HepG2 (cell line): ENCODE measurements at regions not wholly inside any gene's neighbourhood (a gene's known extent, or its start where the extent isn't known, plus 50 kb on each side); places are given as distances from the start of the nearest gene placed in this dataset.

Experiments used
- ARID4A ChIP-seq: sonication (generic); formaldehyde crosslinking; IDR thresholded peaks from 2 replicates; pipeline ENCODE4 v1.5.0; 2020; ENCODE audit warnings: mild to moderate bottlenecking, missing genetic modification reagents, borderline replicate concordance
- CENPBD1 ChIP-seq: sonication (generic); formaldehyde crosslinking; IDR thresholded peaks from 2 replicates; pipeline ENCODE4 v1.8.0; 2022; ENCODE audit warnings: missing genetic modification reagents, low read depth, mild to moderate bottlenecking, borderline replicate concordance
- FOSL2 ChIP-seq: sonication (generic); formaldehyde crosslinking; IDR thresholded peaks from 2 replicates; pipeline ENCODE4 v1.4.0; 2020; ENCODE audit warnings: missing genetic modification reagents
- FOXK1 ChIP-seq: sonication (generic); formaldehyde crosslinking; IDR thresholded peaks from 2 replicates; pipeline ENCODE4 v1.4.0; 2020; ENCODE audit warnings: low read depth, missing genetic modification reagents, borderline replicate concordance
- HIVEP1 ChIP-seq: sonication (generic); formaldehyde crosslinking; IDR thresholded peaks from 2 replicates; pipeline ENCODE4 v1.4.0; 2020; ENCODE audit warnings: mild to moderate bottlenecking, missing genetic modification reagents
- HNRNPUL1 ChIP-seq: fragments of 200-400 bp; formaldehyde crosslinking; IDR thresholded peaks from 2 replicates; pipeline ENCODE4 v1.6.1; 2017; ENCODE audit warnings: low read depth, mild to moderate bottlenecking, low read length, moderate library complexity
- NCOR1 ChIP-seq: fragments of 200-600 bp; sonication (generic); IDR thresholded peaks from 2 replicates; pipeline ENCODE4 v1.7.0; 2017; ENCODE audit warnings: antibody characterized with exemption, low read length, borderline replicate concordance
- NFKBIZ ChIP-seq: IDR thresholded peaks from 2 replicates; pipeline ENCODE4 v1.6.1; 2018; ENCODE audit warnings: missing genetic modification reagents, missing compliant biosample characterization
- RXRA ChIP-seq: sonication (generic); formaldehyde crosslinking; IDR thresholded peaks from 2 replicates; pipeline ENCODE4 v1.5.1; 2020; ENCODE audit warnings: missing genetic modification reagents
- SAP130 ChIP-seq: IDR thresholded peaks from 2 replicates; pipeline ENCODE4 v1.6.1; 2016; ENCODE audit warnings: low read depth
- XRCC5 ChIP-seq: fragments of 200-400 bp; formaldehyde crosslinking; optimal IDR thresholded peaks from 2 replicates; pipeline ENCODE3; 2017; ENCODE audit warnings: mild to moderate bottlenecking, low read length
- ZBTB46 ChIP-seq: sonication (generic); formaldehyde crosslinking; IDR thresholded peaks from 2 replicates; pipeline ENCODE4 v1.4.0; 2020; ENCODE audit warnings: mild to moderate bottlenecking, missing genetic modification reagents, borderline replicate concordance
- ZFY ChIP-seq: sonication (generic); formaldehyde crosslinking; IDR thresholded peaks from 2 replicates; pipeline ENCODE4 v1.4.0; 2020; ENCODE audit warnings: missing genetic modification reagents
- ZKSCAN8 ChIP-seq: IDR thresholded peaks from 2 replicates; pipeline ENCODE4 v1.6.1; 2016; ENCODE audit warnings: borderline replicate concordance, missing genetic modification reagents, missing compliant biosample characterization
- ZNF569 ChIP-seq: sonication (generic); formaldehyde crosslinking; IDR thresholded peaks from 2 replicates; pipeline ENCODE4 v1.5.0; 2020; ENCODE audit warnings: mild to moderate bottlenecking, missing genetic modification reagents, moderate library complexity, borderline replicate concordance
- ZNF605 ChIP-seq: sonication (generic); formaldehyde crosslinking; IDR thresholded peaks from 2 replicates; pipeline ENCODE4 v1.8.0; 2022; ENCODE audit warnings: mild to moderate bottlenecking, missing genetic modification reagents
- ZNF749 ChIP-seq: sonication (generic); formaldehyde crosslinking; IDR thresholded peaks from 2 replicates; pipeline ENCODE4 v1.8.0; 2022; ENCODE audit warnings: mild to moderate bottlenecking, missing genetic modification reagents, moderate library complexity, borderline replicate concordance
- ZNF792 ChIP-seq: IDR thresholded peaks from 2 replicates; pipeline ENCODE4 v1.6.1; 2016
- ZSCAN20 ChIP-seq: sonication (generic); formaldehyde crosslinking; IDR thresholded peaks from 2 replicates; pipeline ENCODE4 v1.4.0; 2020; ENCODE audit warnings: missing genetic modification reagents, mild to moderate bottlenecking, borderline replicate concordance
- TF ChIP-seq, protein P1 (sequence below): sonication (generic); formaldehyde crosslinking; IDR thresholded peaks from 2 replicates; pipeline ENCODE4 v1.4.0; 2020; ENCODE audit warnings: low read depth, missing genetic modification reagents

DNA sequence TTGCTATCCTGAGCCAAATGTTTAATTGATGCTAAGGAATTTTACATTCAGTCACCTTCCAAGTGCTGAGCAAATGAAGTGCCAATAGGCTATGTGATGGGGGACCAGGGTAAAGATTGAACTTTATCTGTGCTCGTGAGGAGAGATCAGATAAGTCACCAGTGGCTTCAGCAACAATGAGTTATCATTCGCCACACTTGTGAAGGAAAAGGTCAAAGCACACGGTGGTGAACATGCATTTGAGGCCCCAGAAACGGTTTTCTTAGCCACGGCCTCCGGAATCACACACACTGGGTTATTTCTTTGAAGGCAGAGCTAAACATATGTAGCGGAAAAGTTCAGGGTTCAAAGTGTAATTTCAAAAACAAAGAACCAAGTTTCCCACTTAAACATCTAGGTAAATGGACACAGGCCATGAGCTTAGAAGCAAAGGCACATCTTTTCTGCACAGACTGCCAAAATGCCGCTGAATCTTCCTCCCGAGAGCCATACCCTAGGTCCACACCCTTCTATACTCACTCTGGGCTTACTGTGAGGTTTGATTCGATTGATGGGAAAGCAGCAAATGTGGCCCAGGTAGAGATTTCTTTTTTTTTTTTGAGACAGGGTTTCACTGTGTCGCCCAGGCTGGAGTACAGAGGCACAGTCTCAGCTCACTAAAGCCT lies 268.5 kb downstream of the SHQ1 start (continued):
- TF ChIP-seq ARID4A (peak; percentile 50; the same call in 1 of the 2 replicates), ZNF605 (CRISPR knock-in tag) (peak; percentile 83), NCOR1 (peak; percentile 86; the same call in 1 of the 2 replicates), ZNF749 (CRISPR knock-in tag) (peak; percentile 55; the same call in 1 of the 2 replicates), ZBTB46 (CRISPR knock-in tag) (no peak), ZSCAN20 (CRISPR knock-in tag) (peak; percentile 66; the same call in 1 of the 2 replicates), ZFY (CRISPR knock-in tag) (peak; percentile 67), CENPBD1 (CRISPR knock-in tag) (peak; percentile 63; the same call in 1 of the 2 replicates), FOXK1 (0 out of 2 replicates have a peak, but pooled peaks have one; percentile 25), ZNF569 (CRISPR knock-in tag) (no peak), ZKSCAN8 (peak; percentile 75; the same call in 1 of the 2 replicates), SAP130 (CRISPR knock-in tag) (peak; percentile 48; the same call in 1 of the 2 replicates), NFKBIZ (CRISPR knock-in tag) (no peak), HNRNPUL1 (no peak), RXRA (CRISPR knock-in tag) (peak; percentile 69; the same call in 1 of the 2 replicates), XRCC5 (peak; percentile 61), FOSL2 (CRISPR knock-in tag) (peak; percentile 57), ZNF792 (CRISPR knock-in tag) (peak; percentile 62; the same call in 1 of the 2 replicates), HIVEP1 (CRISPR knock-in tag) (no peak)
- TF ChIP-seq, protein P1, sequence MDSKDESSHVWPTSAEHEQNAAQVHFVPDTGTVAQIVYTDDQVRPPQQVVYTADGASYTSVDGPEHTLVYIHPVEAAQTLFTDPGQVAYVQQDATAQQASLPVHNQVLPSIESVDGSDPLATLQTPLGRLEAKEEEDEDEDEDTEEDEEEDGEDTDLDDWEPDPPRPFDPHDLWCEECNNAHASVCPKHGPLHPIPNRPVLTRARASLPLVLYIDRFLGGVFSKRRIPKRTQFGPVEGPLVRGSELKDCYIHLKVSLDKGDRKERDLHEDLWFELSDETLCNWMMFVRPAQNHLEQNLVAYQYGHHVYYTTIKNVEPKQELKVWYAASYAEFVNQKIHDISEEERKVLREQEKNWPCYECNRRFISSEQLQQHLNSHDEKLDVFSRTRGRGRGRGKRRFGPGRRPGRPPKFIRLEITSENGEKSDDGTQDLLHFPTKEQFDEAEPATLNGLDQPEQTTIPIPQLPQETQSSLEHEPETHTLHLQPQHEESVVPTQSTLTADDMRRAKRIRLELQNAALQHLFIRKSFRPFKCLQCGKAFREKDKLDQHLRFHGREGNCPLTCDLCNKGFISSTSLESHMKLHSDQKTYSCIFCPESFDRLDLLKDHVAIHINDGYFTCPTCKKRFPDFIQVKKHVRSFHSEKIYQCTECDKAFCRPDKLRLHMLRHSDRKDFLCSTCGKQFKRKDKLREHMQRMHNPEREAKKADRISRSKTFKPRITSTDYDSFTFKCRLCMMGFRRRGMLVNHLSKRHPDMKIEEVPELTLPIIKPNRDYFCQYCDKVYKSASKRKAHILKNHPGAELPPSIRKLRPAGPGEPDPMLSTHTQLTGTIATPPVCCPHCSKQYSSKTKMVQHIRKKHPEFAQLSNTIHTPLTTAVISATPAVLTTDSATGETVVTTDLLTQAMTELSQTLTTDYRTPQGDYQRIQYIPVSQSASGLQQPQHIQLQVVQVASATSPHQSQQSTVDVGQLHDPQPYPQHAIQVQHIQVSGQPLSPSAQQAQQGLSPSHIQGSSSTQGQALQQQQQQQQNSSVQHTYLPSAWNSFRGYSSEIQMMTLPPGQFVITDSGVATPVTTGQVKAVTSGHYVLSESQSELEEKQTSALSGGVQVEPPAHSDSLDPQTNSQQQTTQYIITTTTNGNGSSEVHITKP (CRISPR knock-in tag): 0 out of 2 replicates have a peak, but pooled peaks have one; percentile 20
